GM23338 (cell line): ENCODE measurements at regions not wholly inside any gene's neighbourhood (a gene's known extent, or its start where the extent isn't known, plus 50 kb on each side); places are given as distances from the start of the nearest gene placed in this dataset.

Experiments
- CREB1 ChIP-seq: fragments of 250-450 bp; sonication (Bioruptor Pico); IDR thresholded peaks from 2 replicates; pipeline ENCODE4 v1.5.0; 2020; ENCODE audit warnings: low read depth, mild to moderate bottlenecking, moderate library complexity
- CTCF ChIP-seq, 2 experiments: fragments of 200-600 bp in 1 of 2; sonication (generic) in 1 of 2; conservative IDR thresholded peaks; 2 replicates each; pipeline versions ENCODE4 v1.5.1 to v1.6.1; 2016 to 2017; ENCODE audit warnings: antibody characterized with exemption in 2 of 2, low read depth in 2 of 2, mild to moderate bottlenecking in 2 of 2, moderate library complexity in 1 of 2
- ZNF331 ChIP-seq: fragments of 250-450 bp; sonication (Bioruptor Pico); IDR thresholded peaks from 2 replicates; pipeline ENCODE4 v1.5.0; 2020; ENCODE audit warnings: low read depth, mild to moderate bottlenecking, moderate library complexity

GRCh38 chr2:139031722-139032121, 251.5 kb upstream of the NXPH2 start:
- TF ChIP-seq ZNF331 (CRISPR knock-in tag): no peak
- TF ChIP-seq CTCF (conservative IDR thresholded peaks at IDR 0.05; ENCODE audit: low read depth in 2 of 2): peak; percentile 30 to 66; a peak in 3 of 4 replicates
- no peak for TF ChIP-seq CREB1 (CRISPR knock-in tag)
